ENCODE measurements at regions not wholly inside any gene's neighbourhood (a gene's known extent, or its start where the extent isn't known, plus 50 kb on each side); places are given as distances from the start of the nearest gene placed in this dataset.

GRCh38 chrX:10048076-10048475 is 80.9 kb downstream of the CLDN34 start:
- no peak for DNase-seq

GRCh38 chrX:10048707-10049106 is 81.5 kb downstream of the CLDN34 start:
- DNase-seq = no peak

- no peak for DNase-seq
Measured at GRCh38 chrX:10049236-10049635, 82.1 kb downstream of the CLDN34 start.

- no peak for DNase-seq
Measured at GRCh38 chrX:10050481-10050880, 83.3 kb downstream of the CLDN34 start.

GRCh38 chrX:10051866-10052480 is 84.8 kb downstream of the CLDN34 start:
- DNase-seq = no peak

- DNase-seq = no peak
Measured at GRCh38 chrX:10052906-10053625, 85.9 kb downstream of the CLDN34 start.

GRCh38 chrX:10054396-10054795 is 87.2 kb downstream of the CLDN34 start:
- DNase-seq = no peak

GRCh38 chrX:10055430-10055829 is 88.3 kb downstream of the CLDN34 start:
- DNase-seq = no peak

GRCh38 chrX:10062352-10062751 is 94.4 kb upstream of the CLCN4 start:
- DNase-seq = no peak

- no peak for DNase-seq
Measured at GRCh38 chrX:10062980-10063379, 93.8 kb upstream of the CLCN4 start.

- DNase-seq = no peak
Measured at GRCh38 chrX:10064736-10065135, 92.0 kb upstream of the CLCN4 start.

GRCh38 chrX:10070714-10071436 is 85.9 kb upstream of the CLCN4 start:
- no peak for DNase-seq

GRCh38 chrX:10071451-10072144 is 85.2 kb upstream of the CLCN4 start:
- no peak for DNase-seq

- no peak for DNase-seq
Measured at GRCh38 chrX:10072786-10073568, 83.8 kb upstream of the CLCN4 start.

GRCh38 chrX:10073671-10074070 is 83.1 kb upstream of the CLCN4 start:
- DNase-seq = no peak

- DNase-seq = no peak
Measured at GRCh38 chrX:10074241-10074941, 82.4 kb upstream of the CLCN4 start.

- no peak for DNase-seq
Measured at GRCh38 chrX:10076765-10077164, 80.0 kb upstream of the CLCN4 start.

- no peak for DNase-seq
Measured at GRCh38 chrX:10077425-10078188, 79.2 kb upstream of the CLCN4 start.

- no peak for DNase-seq
Measured at GRCh38 chrX:10078266-10078665, 78.5 kb upstream of the CLCN4 start.

- DNase-seq = no peak
Measured at GRCh38 chrX:10079231-10079630, 77.5 kb upstream of the CLCN4 start.

- DNase-seq = no peak
Measured at GRCh38 chrX:10083809-10084208, 73.0 kb upstream of the CLCN4 start.

Data from activated CD8-positive, alpha-beta memory T cell treated with anti-CD3 and anti-CD28 coated beads, Interleukin-2, amount 50 U/mL, for 4 hours (primary cell).